ENCODE measurements at regions not wholly inside any gene's neighbourhood (a gene's known extent, or its start where the extent isn't known, plus 50 kb on each side); places are given as distances from the start of the nearest gene placed in this dataset.

DNA sequence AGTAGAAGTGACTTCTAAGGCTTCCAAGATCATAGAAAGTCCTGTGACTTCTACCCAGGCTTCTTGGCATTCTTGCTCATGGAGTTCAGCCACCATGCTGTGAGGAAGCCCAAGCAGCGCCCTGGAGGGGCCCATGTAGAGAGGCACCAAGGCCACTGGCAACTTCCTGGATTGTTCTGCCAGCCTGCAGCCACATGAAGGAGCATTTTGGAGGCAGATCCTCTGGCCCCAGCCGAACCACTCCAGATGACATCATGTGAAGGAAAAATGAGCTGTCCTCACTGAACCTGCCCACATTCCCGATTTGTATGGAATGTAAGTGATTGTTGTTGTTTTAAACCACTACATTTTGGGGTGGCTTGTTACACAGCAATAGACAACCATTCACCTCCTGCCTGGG, 51.5 kb upstream of the MNX1 start:
- DNase-seq (ENCODE audit: low read depth), result no peak

- DNase-seq (ENCODE audit: low read depth), result no peak
Measured at GRCh38 chr7:157065046-157065445, 54.6 kb upstream of the MNX1 start.

DNA sequence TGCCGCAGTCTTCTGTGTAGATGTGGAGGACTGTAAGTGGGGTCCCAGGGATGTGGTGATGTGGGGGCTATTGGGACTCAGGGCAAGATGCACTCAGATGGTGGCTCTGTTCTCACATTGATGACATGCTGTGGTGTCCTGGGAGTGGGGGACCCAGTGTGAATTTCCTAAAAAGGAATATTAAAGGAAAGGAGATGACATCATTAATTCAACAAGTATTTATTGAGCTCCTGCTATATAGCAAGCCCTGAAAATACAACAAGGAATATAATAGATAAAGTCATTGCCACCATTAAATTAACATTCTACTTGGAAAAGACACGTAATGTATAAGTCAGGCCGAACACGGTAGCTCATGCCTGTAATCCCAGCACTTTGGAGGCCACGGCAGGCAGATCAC, 61.9 kb upstream of the MNX1 start:
- DNase-seq (ENCODE audit: low read depth), result no peak

- no peak for DNase-seq (ENCODE audit: low read depth)
Measured at GRCh38 chr7:157073335-157073734, 62.9 kb upstream of the MNX1 start.

DNA sequence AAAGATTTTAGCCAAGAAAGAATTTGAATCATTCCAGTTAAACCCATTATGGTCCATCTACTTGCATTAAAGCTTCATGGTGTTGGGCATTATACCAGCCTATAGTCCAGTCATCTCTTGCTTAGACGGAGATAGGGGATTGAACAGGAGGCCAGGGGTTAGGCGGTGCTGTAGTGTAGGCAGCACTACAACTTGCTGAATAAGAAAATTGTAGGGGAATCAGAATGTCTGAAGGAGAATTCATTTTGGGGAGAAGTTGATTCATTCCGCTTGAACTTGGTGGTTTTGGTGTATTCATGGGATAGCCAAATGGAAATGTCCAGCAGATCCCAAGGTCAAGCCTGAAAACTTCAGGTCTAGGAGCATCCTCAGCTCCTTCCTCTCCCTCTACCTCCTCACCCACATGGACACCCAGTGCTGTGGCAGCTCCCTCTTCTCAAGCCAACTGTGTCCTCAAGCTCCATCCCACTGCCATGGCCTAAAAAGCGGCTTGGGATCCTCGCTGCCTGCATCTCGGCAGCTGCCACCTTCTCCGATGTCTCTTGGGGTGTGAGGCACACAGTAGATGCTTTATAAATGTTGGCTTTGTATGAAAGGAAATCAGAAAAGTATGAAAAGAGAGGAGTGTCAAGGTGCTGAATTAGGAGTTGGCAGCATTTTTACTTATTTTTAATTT, 63.6 kb upstream of the MNX1 start:
- no peak for DNase-seq (ENCODE audit: low read depth)

GRCh38 chr7:157076466-157076865, 62.3 kb upstream of the UBE3C start:
- DNase-seq (ENCODE audit: low read depth), result no peak

DNA sequence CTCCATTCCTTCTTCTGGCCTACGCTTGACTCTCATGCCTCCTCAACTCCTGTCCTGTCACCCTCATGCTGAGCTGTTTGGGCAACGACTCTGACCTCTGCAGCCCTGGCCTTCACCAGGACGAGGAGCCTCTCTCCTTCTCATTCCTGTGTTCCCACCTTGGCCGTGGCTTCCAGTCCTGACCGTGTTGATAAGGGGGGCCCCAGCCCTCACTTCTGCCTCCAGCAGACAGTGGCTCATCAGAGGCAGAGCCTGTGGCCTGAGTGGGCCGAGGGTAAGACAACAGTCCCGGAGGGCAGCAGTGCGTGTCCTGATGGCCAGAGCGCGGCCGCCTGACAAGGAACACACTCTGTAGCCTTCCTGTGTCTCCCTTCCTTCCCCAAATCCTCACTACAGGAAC, 61.7 kb upstream of the UBE3C start:
- DNase-seq (ENCODE audit: low read depth), result no peak

- no peak for DNase-seq (ENCODE audit: low read depth)
Measured at GRCh38 chr7:157077986-157078644, 60.6 kb upstream of the UBE3C start.

DNA sequence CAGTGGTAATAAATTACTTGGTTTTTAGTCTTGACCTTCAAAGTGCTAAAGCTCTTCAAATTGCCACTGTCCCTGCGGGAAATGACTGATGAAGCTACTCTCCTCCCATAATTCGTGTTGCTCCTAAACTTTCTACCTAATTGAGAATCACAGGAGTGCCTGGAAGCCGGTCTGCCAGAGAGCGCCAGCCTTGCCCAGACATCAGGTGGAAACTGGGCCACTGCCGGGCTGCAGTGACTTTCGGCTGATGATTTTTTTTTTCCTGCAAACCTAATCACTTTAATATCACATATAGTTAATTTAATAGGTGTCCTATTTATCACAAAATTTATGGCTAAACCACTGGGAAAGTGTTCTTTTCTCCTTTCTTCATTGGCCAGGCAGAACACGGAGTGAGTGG, 59.6 kb upstream of the UBE3C start:
- DNase-seq (ENCODE audit: low read depth), result no peak

- DNase-seq (ENCODE audit: low read depth), result peak; percentile 38
Measured at GRCh38 chr7:157080111-157080730, 58.5 kb upstream of the UBE3C start.

DNA sequence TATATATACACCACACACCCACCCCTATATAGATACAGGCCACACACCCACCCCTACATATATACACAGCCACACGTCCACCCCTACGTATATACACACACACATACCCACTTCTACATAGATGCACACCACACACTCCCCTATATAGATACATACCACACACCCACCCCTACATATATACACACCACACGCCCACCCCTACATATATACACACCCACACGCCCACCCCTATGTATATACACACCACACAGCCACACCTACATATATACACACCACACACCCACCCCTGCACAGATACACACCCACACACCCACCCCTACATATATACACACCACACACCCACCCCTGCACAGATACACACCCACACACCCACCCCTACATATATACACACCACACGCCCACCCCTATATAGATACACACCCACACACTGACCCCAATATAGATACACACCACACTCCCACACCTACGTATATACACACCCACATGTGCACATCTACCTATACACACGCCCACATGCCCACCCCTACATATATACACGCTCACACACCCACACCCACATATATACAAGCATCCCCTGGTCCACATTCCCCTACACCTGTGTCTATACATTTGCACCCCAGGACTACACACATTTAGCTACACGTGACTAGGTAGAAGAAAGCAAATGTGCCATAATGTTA, 52.1 kb upstream of the UBE3C start:
- no peak for DNase-seq (ENCODE audit: low read depth)

DNA sequence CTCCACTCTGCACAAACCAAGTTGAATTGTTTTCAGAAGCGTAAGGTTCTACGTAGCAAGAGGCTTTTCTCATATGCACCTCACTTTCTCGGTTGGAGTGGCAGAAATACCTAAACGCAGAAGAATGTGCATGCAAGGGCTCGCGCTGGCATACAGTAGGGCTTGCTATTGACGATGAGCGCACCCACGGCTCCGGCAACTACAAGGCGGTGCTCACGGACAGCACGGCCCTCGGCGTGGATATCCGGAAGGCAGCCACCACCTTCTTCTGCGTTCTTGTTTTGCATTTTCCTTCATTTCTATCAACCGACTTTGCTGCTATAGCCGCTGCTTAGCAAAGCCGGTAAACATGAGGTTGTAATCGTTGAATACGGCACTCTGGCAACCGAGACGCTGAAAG, 51.1 kb upstream of the UBE3C start:
- no peak for DNase-seq (ENCODE audit: low read depth)

DNA sequence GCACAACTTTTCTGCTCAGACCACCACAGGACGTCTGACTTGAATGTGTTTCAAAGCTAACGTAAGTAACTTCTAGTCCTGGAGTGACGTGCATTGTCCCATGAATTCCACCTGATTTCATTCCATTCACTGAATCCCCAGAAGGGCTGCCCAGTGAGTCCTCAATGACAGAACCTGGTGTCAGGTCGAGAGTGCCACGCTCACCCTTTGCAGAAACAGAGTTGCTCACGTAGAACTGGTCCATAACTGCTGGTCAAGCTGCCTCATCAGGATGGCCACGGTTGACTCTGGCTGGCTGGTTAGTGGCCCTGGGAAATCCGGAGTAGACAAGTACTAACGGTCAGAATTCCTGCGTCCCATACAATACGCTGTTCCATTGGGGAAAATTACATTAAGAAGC, 50.6 kb upstream of the UBE3C start:
- no peak for DNase-seq (ENCODE audit: low read depth)

All from HT1080 (cell line).